LNCaP clone FGC (cell line): ENCODE measurements at regions not wholly inside any gene's neighbourhood (a gene's known extent, or its start where the extent isn't known, plus 50 kb on each side); places are given as distances from the start of the nearest gene placed in this dataset.

ENCODE experiments used
- DNase-seq: peaks from one replicate; pipeline ENCODE4 v3.0.0-alpha.2; 2011; ENCODE audit warnings: low read depth
- H3K4me3 ChIP-seq: 2 replicates; pipeline ENCODE4 v1.5.1; 2011; ENCODE audit warnings: mild to moderate bottlenecking, low read depth, low read length, control low read depth
- TF ChIP-seq, protein P1 (sequence below): IDR thresholded peaks from 2 replicates; pipeline ENCODE4 v1.5.1; 2012; ENCODE audit warnings: mild to moderate bottlenecking; ENCODE audit not compliant: control insufficient read depth, insufficient read depth; ENCODE audit errors: extremely low read depth

DNA sequence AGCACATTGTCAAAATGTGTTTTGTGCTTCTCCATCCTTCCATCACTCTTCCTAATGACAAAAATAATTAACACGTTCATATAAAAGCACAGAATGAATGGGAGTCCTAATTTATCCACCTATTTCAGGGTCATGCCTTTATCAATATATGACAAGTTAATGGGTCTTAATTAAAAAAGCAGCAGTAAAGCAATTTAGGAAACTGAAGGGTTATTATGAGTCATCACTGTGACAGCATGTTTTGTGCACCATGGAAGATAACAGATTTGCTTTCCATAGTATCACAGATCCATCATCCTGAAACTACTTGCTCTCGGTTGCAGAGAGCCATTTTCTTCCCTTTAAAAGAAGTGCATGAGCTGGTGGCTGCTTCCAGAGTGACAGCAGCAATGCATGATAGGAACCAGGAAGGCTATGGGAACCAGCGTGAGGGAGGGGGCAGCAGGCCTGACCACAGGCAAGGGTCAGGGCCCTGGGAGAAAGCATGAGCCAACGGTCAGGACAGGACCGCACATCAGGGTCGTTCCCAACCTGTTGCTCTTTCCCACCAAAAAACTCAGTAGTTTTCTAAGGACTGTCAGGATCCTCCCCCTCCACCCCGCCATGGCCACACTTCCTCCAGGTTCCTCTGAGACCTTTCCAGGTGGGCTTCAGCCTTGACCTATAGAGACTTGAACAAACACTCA lies 784.1 kb downstream of the UQCRFS1 start:
- TF ChIP-seq, protein P1, sequence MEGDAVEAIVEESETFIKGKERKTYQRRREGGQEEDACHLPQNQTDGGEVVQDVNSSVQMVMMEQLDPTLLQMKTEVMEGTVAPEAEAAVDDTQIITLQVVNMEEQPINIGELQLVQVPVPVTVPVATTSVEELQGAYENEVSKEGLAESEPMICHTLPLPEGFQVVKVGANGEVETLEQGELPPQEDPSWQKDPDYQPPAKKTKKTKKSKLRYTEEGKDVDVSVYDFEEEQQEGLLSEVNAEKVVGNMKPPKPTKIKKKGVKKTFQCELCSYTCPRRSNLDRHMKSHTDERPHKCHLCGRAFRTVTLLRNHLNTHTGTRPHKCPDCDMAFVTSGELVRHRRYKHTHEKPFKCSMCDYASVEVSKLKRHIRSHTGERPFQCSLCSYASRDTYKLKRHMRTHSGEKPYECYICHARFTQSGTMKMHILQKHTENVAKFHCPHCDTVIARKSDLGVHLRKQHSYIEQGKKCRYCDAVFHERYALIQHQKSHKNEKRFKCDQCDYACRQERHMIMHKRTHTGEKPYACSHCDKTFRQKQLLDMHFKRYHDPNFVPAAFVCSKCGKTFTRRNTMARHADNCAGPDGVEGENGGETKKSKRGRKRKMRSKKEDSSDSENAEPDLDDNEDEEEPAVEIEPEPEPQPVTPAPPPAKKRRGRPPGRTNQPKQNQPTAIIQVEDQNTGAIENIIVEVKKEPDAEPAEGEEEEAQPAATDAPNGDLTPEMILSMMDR: no peak
- H3K4me3 ChIP-seq: no peak overlapping the region
- no peak for DNase-seq

DNA sequence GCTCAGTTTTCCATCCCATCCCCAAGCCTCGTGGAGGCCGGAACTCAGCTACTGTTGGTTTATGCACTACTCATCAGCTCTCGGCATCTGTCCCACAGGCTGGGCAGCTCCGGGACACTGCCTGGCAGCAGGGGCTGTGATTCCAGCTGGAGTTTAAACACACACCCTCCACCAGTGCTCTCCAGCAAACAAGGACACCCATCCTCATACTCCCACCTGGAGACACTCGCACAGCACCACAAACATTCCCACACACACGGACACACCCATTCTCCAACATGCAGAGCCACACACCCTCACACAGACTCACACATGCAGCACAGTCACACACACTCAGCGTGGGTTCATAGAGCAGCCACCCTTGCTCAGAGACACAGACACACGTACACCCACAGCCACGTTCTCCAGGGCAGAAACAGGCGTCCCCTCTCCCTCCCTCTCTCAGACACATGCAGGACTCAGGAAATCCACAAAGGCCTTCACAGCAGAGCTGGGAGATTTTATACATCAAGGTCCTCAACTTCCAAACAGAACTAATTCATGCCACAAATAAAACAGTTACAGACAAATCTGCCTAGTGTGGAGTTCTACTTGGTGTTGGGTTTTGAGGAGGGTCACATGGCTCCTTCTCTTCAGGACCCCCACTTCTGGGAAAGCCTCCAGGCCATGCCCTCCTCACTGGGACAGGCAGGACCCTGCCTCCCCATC lies 785.4 kb downstream of the UQCRFS1 start:
- TF ChIP-seq, protein P1: no peak
- DNase-seq: no peak
- H3K4me3 ChIP-seq: no peak overlapping the region

DNA sequence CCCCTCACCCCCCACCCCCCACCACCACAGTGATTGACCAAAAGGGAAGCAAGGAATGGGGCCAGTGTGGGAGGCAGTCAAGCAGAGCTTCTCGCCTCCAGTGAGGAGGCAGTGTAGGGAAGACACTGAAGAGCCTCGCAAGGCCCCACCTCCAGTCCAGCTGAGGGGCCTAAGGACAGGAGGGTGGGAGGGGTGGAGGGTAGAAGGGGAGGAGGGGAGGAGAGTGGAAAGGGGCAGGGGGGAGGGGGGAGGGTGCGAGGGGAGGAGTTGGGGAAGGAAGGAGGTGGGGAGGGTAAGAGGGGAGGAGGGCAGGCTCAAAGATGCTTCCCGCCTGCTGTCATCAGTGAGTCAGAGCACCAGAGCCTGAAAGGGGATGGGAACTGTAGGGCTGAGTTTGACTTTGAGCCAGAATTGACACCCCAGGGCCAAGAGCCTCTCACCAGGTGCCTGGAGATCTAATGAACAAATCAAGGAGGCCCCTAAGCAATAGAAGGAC lies 786.2 kb downstream of the UQCRFS1 start:
- no peak for DNase-seq
- H3K4me3 ChIP-seq: no peak overlapping the region
- TF ChIP-seq, protein P1: no peak

DNA sequence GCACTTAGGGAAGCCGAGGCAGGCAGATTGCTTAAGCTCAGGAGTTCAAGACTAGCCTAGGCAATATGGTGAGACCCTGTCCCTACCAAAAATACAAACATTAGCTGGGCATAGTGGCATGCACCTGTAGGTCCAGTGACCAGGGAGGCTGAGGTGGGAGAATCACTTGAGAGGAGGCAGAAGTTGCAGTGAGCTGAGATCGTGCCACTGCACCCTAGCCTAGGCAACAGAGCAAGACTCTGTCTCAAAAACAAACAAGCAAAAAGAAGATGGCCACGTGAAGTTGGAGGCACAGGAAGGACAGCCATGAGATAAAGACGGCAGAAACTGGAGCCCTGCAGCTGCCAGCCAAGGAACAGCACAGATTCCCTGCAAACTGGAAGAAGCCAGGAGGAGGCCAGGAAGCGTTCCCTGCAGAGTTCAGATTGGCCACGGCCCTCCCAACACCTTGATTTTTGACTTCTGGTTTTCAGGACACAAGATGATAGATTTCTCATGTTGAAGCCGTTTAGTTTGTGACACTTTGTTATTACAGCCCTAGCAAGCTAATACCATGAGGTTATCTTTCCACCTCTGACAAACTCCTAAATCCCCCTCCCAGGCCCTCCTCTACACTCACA lies 786.7 kb downstream of the UQCRFS1 start:
- no peak overlapping the region for H3K4me3 ChIP-seq
- no peak for DNase-seq
- TF ChIP-seq, protein P1: no peak

DNA sequence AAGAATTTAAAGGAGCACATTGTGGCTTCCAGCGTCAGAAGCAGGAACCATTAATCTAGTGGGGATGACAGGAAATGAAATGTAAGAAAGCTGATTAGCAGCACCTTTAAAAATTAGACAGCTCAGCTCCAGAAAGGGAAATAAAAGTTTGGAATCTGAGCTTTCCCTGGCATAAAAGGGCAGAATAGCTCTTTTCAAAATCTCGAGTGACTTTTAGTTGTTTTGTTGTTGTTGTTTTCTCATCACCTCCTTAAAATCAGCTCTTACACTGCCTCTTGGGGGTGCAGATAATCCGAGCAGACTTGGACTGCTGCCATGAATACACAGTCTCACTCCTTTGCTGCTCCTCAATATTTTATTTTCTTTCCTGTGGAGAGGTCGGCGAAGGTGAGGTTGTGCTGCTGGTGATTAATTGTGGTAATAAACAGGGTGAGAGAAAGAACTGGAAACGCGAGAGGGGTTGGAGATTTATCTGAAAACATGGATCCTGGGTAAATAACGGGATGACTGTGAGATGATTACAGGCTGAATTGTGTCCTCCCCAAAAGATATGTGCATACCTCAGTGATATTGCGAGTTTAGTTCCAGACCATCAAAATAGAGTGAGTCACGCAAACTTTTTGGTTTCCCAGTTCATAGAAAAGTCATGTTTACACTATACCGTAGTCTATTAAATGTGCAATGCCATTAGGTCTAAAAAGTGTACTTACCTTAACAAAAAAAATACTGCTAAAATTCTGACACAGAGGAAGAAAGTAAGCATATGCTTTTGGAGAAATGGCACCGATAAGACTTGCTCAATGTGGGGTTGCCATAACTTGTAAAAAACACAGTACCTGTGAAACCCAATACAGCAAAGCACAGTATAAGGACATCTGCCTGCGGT lies 787.7 kb downstream of the UQCRFS1 start:
- TF ChIP-seq, protein P1: no peak
- DNase-seq: no peak
- no peak overlapping the region for H3K4me3 ChIP-seq

DNA sequence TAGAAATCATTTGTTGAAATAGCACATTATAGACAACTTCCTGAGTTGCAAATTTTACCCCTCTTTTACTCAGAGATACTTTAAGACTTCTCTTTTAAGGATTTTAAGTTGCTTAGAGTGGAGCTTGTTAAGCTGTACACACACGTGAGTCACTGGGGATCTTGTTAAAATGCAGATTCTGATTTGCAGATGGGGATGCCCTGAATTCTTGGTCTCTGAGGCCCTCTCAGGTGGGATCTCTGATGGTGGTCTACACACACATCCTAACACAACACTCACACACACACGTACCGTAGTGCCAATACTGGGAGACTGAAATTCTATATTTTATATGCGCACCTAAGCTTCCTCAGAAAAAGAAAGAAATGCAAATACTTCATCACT lies 788.3 kb downstream of the UQCRFS1 start:
- H3K4me3 ChIP-seq: no peak overlapping the region
- no peak for DNase-seq

More for the DNA sequence above, 788.3 kb downstream of the UQCRFS1 start:
- TF ChIP-seq, protein P1: no peak
